Mammary epithelial cell (primary cell): ENCODE measurements at regions not wholly inside any gene's neighbourhood (a gene's known extent, or its start where the extent isn't known, plus 50 kb on each side); places are given as distances from the start of the nearest gene placed in this dataset.

Source experiments
- EZH2 ChIP-seq: IDR thresholded peaks from 2 replicates; pipeline ENCODE4 v1.6.1; 2012; ENCODE audit warnings: low read length, inconsistent platforms, borderline replicate concordance
- TF ChIP-seq, protein P1 (sequence below), 2 donors: IDR thresholded peaks in 1 of 2; conservative IDR thresholded peaks in 1 of 2; 2 replicates each; pipeline ENCODE4 v1.5.1; 2011 to 2012; ENCODE audit warnings: inconsistent platforms in 2 of 2, low read length in 2 of 2, mild to moderate bottlenecking in 2 of 2, control low read depth in 1 of 2, low read depth in 1 of 2; ENCODE audit not compliant: insufficient read depth in 1 of 2; ENCODE audit errors: extremely low read depth in 1 of 2

GRCh38 chr4:31530555-31530954 lies 810.4 kb downstream of the PCDH7 start:
- no peak for TF ChIP-seq EZH2
- TF ChIP-seq, protein P1, sequence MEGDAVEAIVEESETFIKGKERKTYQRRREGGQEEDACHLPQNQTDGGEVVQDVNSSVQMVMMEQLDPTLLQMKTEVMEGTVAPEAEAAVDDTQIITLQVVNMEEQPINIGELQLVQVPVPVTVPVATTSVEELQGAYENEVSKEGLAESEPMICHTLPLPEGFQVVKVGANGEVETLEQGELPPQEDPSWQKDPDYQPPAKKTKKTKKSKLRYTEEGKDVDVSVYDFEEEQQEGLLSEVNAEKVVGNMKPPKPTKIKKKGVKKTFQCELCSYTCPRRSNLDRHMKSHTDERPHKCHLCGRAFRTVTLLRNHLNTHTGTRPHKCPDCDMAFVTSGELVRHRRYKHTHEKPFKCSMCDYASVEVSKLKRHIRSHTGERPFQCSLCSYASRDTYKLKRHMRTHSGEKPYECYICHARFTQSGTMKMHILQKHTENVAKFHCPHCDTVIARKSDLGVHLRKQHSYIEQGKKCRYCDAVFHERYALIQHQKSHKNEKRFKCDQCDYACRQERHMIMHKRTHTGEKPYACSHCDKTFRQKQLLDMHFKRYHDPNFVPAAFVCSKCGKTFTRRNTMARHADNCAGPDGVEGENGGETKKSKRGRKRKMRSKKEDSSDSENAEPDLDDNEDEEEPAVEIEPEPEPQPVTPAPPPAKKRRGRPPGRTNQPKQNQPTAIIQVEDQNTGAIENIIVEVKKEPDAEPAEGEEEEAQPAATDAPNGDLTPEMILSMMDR (conservative IDR thresholded peaks at IDR 0.05 in 1 of 2, IDR thresholded peaks at IDR 0.05 in 1 of 2; ENCODE audit: extremely low read depth in 1 of 2, insufficient read depth in 1 of 2, low read depth in 1 of 2, low read length in 2 of 2), result no peak
